ENCODE measurements at regions not wholly inside any gene's neighbourhood (a gene's known extent, or its start where the extent isn't known, plus 50 kb on each side); places are given as distances from the start of the nearest gene placed in this dataset.

- no peaks in the 10 kb centered on the region for H3K4me1 ChIP-seq (ENCODE audit: control insufficient read depth in 1 of 2, insufficient read depth in 2 of 2, low read length in 2 of 2)
- intact Hi-C loops (cut with micrococcal nuclease): no loop called here
- POLR2A ChIA-PET: no interaction called here
- no TSS peak for BruUV-seq (replicated peaks)
- no peaks in the 10 kb centered on the region for H3K9me2 ChIP-seq (ENCODE audit: insufficient read depth)
- H3K9ac ChIP-seq (ENCODE audit: low read length): no peak overlapping the region
- ATAC-seq (no peak), DNase-seq (ENCODE audit: low read depth, low spot score) (no peak)
- no peak overlapping the region for H3K4me3 ChIP-seq (replicated peaks in 1 of 2; ENCODE audit: low read depth in 1 of 2, low read length in 2 of 2)
- TF ChIP-seq ZNF274 (IDR thresholded peaks at IDR 0.05; ENCODE audit: low read depth, low read length) (no peak), REST (IDR thresholded peaks at IDR 0.05; ENCODE audit: low read depth) (no peak), SP1 (IDR thresholded peaks at IDR 0.05; ENCODE audit: low read depth) (no peak), SRF (IDR thresholded peaks at IDR 0.05; ENCODE audit: low read depth) (no peak), ELF1 (IDR thresholded peaks at IDR 0.05; ENCODE audit: borderline replicate concordance, low read depth) (no peak), JUND (IDR thresholded peaks at IDR 0.05) (no peak), POLR2AphosphoS5 (IDR thresholded peaks at IDR 0.05; ENCODE audit: low read depth, low read length) (no peak), EGR1 (IDR thresholded peaks at IDR 0.05; ENCODE audit: low read depth) (no peak), CBX3 (IDR thresholded peaks at IDR 0.05; ENCODE audit: low read depth) (no peak), FOSL1 (IDR thresholded peaks at IDR 0.05; ENCODE audit: low read depth) (no peak)
- H2AFZ ChIP-seq (ENCODE audit: low read depth, low read length, poor library complexity, severe bottlenecking): no peak overlapping the region
- RAD21 ChIA-PET (ENCODE audit: low non-redundant PET in 1 of 2, low total read pairs in 2 of 2, uncharacterized antibody in 2 of 2, unreplicated experiment in 2 of 2): no interaction called here
- H3K36me3 ChIP-seq (ENCODE audit: control insufficient read depth in 1 of 2, insufficient read depth in 2 of 2, low read length in 2 of 2): no peaks in the 10 kb centered on the region
- no peaks in the 10 kb centered on the region for H3K9me3 ChIP-seq (ENCODE audit: control insufficient read depth in 1 of 2, insufficient read depth in 1 of 2, low read depth in 1 of 2, low read length in 2 of 2)
- H3K27me3 ChIP-seq (ENCODE audit: insufficient read depth, low read length): no peaks in the 10 kb centered on the region
- no peak overlapping the region for H3K4me2 ChIP-seq (ENCODE audit: low read length)
- H3K79me2 ChIP-seq (ENCODE audit: insufficient read depth, low read length): no peaks in the 10 kb centered on the region
- CTCF ChIA-PET: no interaction called here
- H4K20me1 ChIP-seq (ENCODE audit: insufficient read depth): no peaks in the 10 kb centered on the region
- H3K27ac ChIP-seq (ENCODE audit: low read depth, low read length): no peak overlapping the region
Observed at GRCh38 chrX:141443922-141444321, 140.6 kb downstream of the SPANXA1 start.
